HepG2 (cell line): ENCODE measurements at regions not wholly inside any gene's neighbourhood (a gene's known extent, or its start where the extent isn't known, plus 50 kb on each side); places are given as distances from the start of the nearest gene placed in this dataset.

Experiments
- ATAC-seq: fragments of 200-7000 bp; cut with Tn5 transposase; 3 replicates; pipeline ENCODE4 v1.9.1; 2020; ENCODE audit warnings: mild to moderate bottlenecking, moderate library complexity
- BruUV-seq: library from RNA; stranded (reverse); fragments of 400-500 nt; replicated peaks from 2 replicates; lab custom pipeline; 2021; lab: Mats Ljungman, UMichigan
- CTCF ChIA-PET: fragments of 300-600 bp; formaldehyde crosslinking; extraction: SDS; loops from one replicate; lab custom pipeline; 2021; ENCODE audit warnings: low total read pairs, inconsistent platforms, low intra/inter-chr PET ratio; lab: Yijun Ruan, JAX
- POLR2A ChIA-PET: fragments of 350-600 bp; sonication (Branson Sonifier 250); formaldehyde crosslinking; loops from one replicate; lab custom pipeline; 2020; ENCODE audit warnings: antibody characterized with exemption, inconsistent platforms; lab: Yijun Ruan, JAX
- DNase-seq: peaks from one replicate; pipeline ENCODE4 v3.0.0-alpha.2; 2015; ENCODE audit warnings: low spot score
- FAIRE-seq: peaks from 3 replicates; lab custom pipeline; 2011; peaks lifted over from hg19 to GRCh38; lab: Jason Lieb, UNC
- H2AFZ ChIP-seq: one replicate; pipeline ENCODE4 v1.6.1; 2011; ENCODE audit warnings: low read length, inconsistent platforms
- H3K27ac ChIP-seq: fragments of 300-600 bp; 3 replicates; pipeline ENCODE4 v1.8.0; 2011; ENCODE audit warnings: mixed run types, mild to moderate bottlenecking, mixed read lengths, low read length, inconsistent platforms; ENCODE audit not compliant: insufficient read depth; ENCODE audit errors: extremely low read length
- H3K27me3 ChIP-seq, 2 experiments: fragments of 200-600 bp in 1 of 2; 2 replicates in 1 of 2; 3 replicates in 1 of 2; pipeline versions ENCODE4 v1.6.0 to v1.8.0; 2011; ENCODE audit warnings: low read length in 2 of 2, mild to moderate bottlenecking in 2 of 2, moderate library complexity in 2 of 2, inconsistent platforms in 1 of 2; ENCODE audit not compliant: insufficient read depth in 2 of 2, control insufficient read depth in 1 of 2
- H3K36me3 ChIP-seq, 2 experiments: fragments of 200-600 bp in 1 of 2; replicated peaks in 1 of 2; 2 replicates in 1 of 2; 3 replicates in 1 of 2; pipeline versions ENCODE4 v1.5.1 to v1.8.0; 2011; ENCODE audit warnings: low read length in 2 of 2, inconsistent platforms in 1 of 2; ENCODE audit not compliant: insufficient read depth in 2 of 2, control insufficient read depth in 1 of 2
- H3K4me1 ChIP-seq: 2 replicates; pipeline ENCODE4 v1.5.1; 2012; ENCODE audit warnings: low read length, inconsistent platforms; ENCODE audit not compliant: insufficient read depth
- H3K4me2 ChIP-seq: 2 replicates; pipeline ENCODE4 v1.6.0; 2011; ENCODE audit warnings: low read depth, low read length, inconsistent platforms
- H3K4me3 ChIP-seq, 3 experiments: fragments of 200-600 bp in 1 of 3; sonication (generic), shearing (Covaris generic) in 1 of 3; replicated peaks in 1 of 3; 2 replicates each; pipeline ENCODE4 v1.5.1; 2011 to 2016; ENCODE audit warnings: low read length in 3 of 3, inconsistent platforms in 2 of 3, low read depth in 2 of 3, mild to moderate bottlenecking in 2 of 3, control low read depth in 1 of 3, mixed read lengths in 1 of 3; ENCODE audit not compliant: insufficient read depth in 1 of 3
- H3K79me2 ChIP-seq: one replicate; pipeline ENCODE4 v1.6.1; 2011; ENCODE audit warnings: low read length, inconsistent platforms; ENCODE audit not compliant: insufficient read depth
- H3K9ac ChIP-seq: 2 replicates; pipeline ENCODE4 v1.6.0; 2011; ENCODE audit warnings: mild to moderate bottlenecking, low read depth, low read length, inconsistent platforms; ENCODE audit not compliant: insufficient read depth
- H3K9me3 ChIP-seq: 2 replicates; pipeline ENCODE4 v1.5.1; 2012; ENCODE audit warnings: mild to moderate bottlenecking, low read length
- H4K20me1 ChIP-seq: 2 replicates; pipeline ENCODE4 v1.6.0; 2011; ENCODE audit warnings: inconsistent platforms, mild to moderate bottlenecking, low read length, moderate library complexity; ENCODE audit not compliant: insufficient read depth
- GTF3A ChIP-seq: sonication (generic); formaldehyde crosslinking; conservative IDR thresholded peaks from 2 replicates; pipeline ENCODE4 v1.4.0; 2020; ENCODE audit warnings: mild to moderate bottlenecking, missing genetic modification reagents
- MEF2D ChIP-seq: sonication (generic); formaldehyde crosslinking; IDR thresholded peaks from 2 replicates; pipeline ENCODE4 v1.5.1; 2020; ENCODE audit warnings: mild to moderate bottlenecking, missing genetic modification reagents
- XRCC5 ChIP-seq: fragments of 200-400 bp; formaldehyde crosslinking; optimal IDR thresholded peaks from 2 replicates; pipeline ENCODE3; 2017; ENCODE audit warnings: mild to moderate bottlenecking, low read length
- ZNF510 ChIP-seq: sonication (generic); formaldehyde crosslinking; IDR thresholded peaks from 2 replicates; pipeline ENCODE4 v1.4.0; 2020; ENCODE audit warnings: low read depth, mild to moderate bottlenecking, missing genetic modification reagents
- ZNF577 ChIP-seq: sonication (generic); formaldehyde crosslinking; IDR thresholded peaks from 2 replicates; pipeline ENCODE4 v1.4.0; 2020; ENCODE audit warnings: mild to moderate bottlenecking, low read depth, missing genetic modification reagents, borderline replicate concordance
- ZNF761 ChIP-seq: sonication (generic); formaldehyde crosslinking; conservative IDR thresholded peaks from 2 replicates; pipeline ENCODE4 v1.4.0; 2020; ENCODE audit warnings: mild to moderate bottlenecking, missing genetic modification reagents
- WGBS: methylation state at CpG from one replicate; pipeline ENCODE4 v1.1.6; 2017; ENCODE audit warnings: low lambda C conversion rate; 5-methylcytosine and 5-hydroxymethylcytosine counted together
- in situ Hi-C: cut with HindIII; loops from 2 replicates; pipeline ENCODE4 v1.10.0; 2017; ENCODE audit warnings: low pct_unique_long_range_greater_than_20kb; ENCODE audit not compliant: extremely low pct_ligation_motif_present
- intact Hi-C: fragments of 100-400 bp; cut with micrococcal nuclease; formaldehyde crosslinking; loops from one replicate; pipeline ENCODE4 v1.10.0; 2022; ENCODE audit not compliant: unreplicated experiment
- TF ChIP-seq, protein P1 (sequence below): sonication (generic); formaldehyde crosslinking; IDR thresholded peaks from 2 replicates; pipeline ENCODE4 v1.8.1; 2023; ENCODE audit warnings: mild to moderate bottlenecking, missing genetic modification reagents

DNA sequence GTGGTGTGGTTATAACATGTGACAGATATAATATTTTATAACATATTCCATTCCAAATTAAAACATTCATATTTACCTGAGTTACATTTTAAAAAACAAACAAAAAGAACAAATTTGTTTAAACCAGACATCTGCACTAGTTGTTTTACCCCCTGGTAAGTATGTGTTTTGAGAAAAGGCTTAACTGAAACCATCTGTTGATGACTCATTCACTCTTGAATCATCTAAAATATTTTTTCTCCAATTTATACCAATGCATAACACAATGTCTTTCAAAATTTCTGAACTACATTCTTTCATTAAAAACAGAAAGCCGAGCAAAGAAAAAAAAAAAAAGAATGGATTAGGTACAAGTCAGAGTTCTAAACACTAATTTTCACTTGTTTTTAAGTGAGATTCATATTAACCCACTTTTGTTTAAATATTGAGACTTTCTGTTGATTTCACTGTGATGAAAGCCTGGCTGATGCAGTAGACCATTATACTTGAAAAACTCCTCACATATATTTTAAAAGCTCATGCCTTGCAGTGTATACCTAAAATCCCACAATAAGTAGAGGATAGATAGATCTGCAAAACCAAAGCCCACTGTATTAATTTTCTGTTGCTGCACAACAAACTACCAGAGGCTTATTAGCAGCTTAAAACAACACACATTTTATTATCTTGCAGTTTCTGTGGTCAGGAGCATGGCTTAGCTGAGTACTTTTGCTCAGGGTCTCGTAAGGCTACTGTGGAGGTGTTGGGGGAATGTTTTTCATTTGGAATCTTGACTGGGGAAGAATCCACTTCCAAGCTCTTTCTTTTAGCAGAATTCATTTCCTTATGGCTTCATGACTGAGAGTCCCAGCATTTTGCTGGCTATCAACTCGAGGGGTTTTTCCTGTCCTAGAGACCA, 221.5 kb downstream of the PCDH18 start:
- no peak overlapping the region for H3K27ac ChIP-seq
- under 1% methylated on average over 3 of the region's 3 CpGs for WGBS
- CTCF ChIA-PET = no interaction called here
- intact Hi-C loops = no loop called here
- BruUV-seq = no TSS peak
- H3K27me3 ChIP-seq = no peaks in the 10 kb centered on the region
- no peaks in the 10 kb centered on the region for H3K79me2 ChIP-seq
- no peaks in the 10 kb centered on the region for H3K36me3 ChIP-seq
- H3K9ac ChIP-seq = no peak overlapping the region
- FAIRE-seq (no peak), DNase-seq (no peak), ATAC-seq (no peak)
- in situ Hi-C loops = no loop called here
- no peak overlapping the region for H2AFZ ChIP-seq
- TF ChIP-seq ZNF510 (no peak), MEF2D (CRISPR knock-in tag) (no peak), GTF3A (CRISPR knock-in tag) (no peak), XRCC5 (no peak), ZNF761 (CRISPR knock-in tag) (no peak), ZNF577 (CRISPR knock-in tag) (no peak)
- TF ChIP-seq, protein P1, sequence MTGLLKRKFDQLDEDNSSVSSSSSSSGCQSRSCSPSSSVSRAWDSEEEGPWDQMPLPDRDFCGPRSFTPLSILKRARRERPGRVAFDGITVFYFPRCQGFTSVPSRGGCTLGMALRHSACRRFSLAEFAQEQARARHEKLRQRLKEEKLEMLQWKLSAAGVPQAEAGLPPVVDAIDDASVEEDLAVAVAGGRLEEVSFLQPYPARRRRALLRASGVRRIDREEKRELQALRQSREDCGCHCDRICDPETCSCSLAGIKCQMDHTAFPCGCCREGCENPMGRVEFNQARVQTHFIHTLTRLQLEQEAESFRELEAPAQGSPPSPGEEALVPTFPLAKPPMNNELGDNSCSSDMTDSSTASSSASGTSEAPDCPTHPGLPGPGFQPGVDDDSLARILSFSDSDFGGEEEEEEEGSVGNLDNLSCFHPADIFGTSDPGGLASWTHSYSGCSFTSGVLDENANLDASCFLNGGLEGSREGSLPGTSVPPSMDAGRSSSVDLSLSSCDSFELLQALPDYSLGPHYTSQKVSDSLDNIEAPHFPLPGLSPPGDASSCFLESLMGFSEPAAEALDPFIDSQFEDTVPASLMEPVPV (CRISPR knock-in tag) = no peak
- no peak overlapping the region for H3K4me2 ChIP-seq
- H4K20me1 ChIP-seq = no peaks in the 10 kb centered on the region
- no peak overlapping the region for H3K4me3 ChIP-seq
- POLR2A ChIA-PET = no interaction called here
- H3K9me3 ChIP-seq = no peaks in the 10 kb centered on the region
- H3K4me1 ChIP-seq = no peaks in the 10 kb centered on the region
